CD14-positive monocyte (primary cell): ENCODE measurements at regions not wholly inside any gene's neighbourhood (a gene's known extent, or its start where the extent isn't known, plus 50 kb on each side); places are given as distances from the start of the nearest gene placed in this dataset.

ENCODE experiments used
- DNase-seq, 3 donors: peaks; one replicate each; pipeline ENCODE4 v3.0.0-alpha.2; 2011 to 2022
- H2AFZ ChIP-seq: 2 replicates; pipeline ENCODE4 v1.6.0; 2012; ENCODE audit warnings: mild to moderate bottlenecking, low read depth, low read length, inconsistent platforms; ENCODE audit not compliant: insufficient read depth, poor library complexity, severe bottlenecking
- H3K27ac ChIP-seq, 2 donors: 1 replicate in 1 of 2; 2 replicates in 1 of 2; pipeline ENCODE4 v1.5.1; 2012 to 2013; ENCODE audit warnings: low read length in 2 of 2, control low read depth in 1 of 2, inconsistent platforms in 1 of 2, low read depth in 1 of 2, mild to moderate bottlenecking in 1 of 2
- H3K27me3 ChIP-seq, 2 donors: one replicate each; pipeline versions ENCODE4 v1.6.0 to v1.6.1; 2011 to 2013; ENCODE audit warnings: low read length in 2 of 2; ENCODE audit not compliant: control insufficient read depth in 2 of 2, insufficient read depth in 2 of 2
- H3K36me3 ChIP-seq, 2 donors: replicated peaks in 1 of 2; 1 replicate in 1 of 2; 2 replicates in 1 of 2; pipeline versions ENCODE4 v1.5.1 to v1.6.1; 2012 to 2013; ENCODE audit warnings: low read length in 2 of 2, control low read depth in 1 of 2, inconsistent platforms in 1 of 2, mild to moderate bottlenecking in 1 of 2; ENCODE audit not compliant: insufficient read depth in 2 of 2, control insufficient read depth in 1 of 2
- H3K4me1 ChIP-seq, 2 donors: 1 replicate in 1 of 2; 2 replicates in 1 of 2; pipeline versions ENCODE4 v1.5.1 to v1.6.1; 2012 to 2013; ENCODE audit warnings: low read length in 2 of 2, control low read depth in 1 of 2, inconsistent platforms in 1 of 2, mild to moderate bottlenecking in 1 of 2, moderate library complexity in 1 of 2; ENCODE audit not compliant: insufficient read depth in 2 of 2, control insufficient read depth in 1 of 2
- H3K4me2 ChIP-seq: replicated peaks from 2 replicates; pipeline ENCODE3; 2012; ENCODE audit warnings: low read length, moderate library complexity, mild to moderate bottlenecking; ENCODE audit not compliant: poor library complexity, severe bottlenecking; ENCODE audit errors: extremely low read depth
- H3K4me3 ChIP-seq, 3 experiments: fragments of 200-600 bp in 1 of 3; sonication (generic) in 1 of 3; replicated peaks in 1 of 3; 1 replicate in 2 of 3; 2 replicates in 1 of 3; pipeline ENCODE4 v1.5.1; 2011 to 2013; ENCODE audit warnings: low read length in 3 of 3, mild to moderate bottlenecking in 3 of 3, control low read depth in 2 of 3, low read depth in 2 of 3, inconsistent platforms in 1 of 3, moderate library complexity in 1 of 3
- H3K79me2 ChIP-seq: 2 replicates; pipeline ENCODE4 v1.6.0; 2012; ENCODE audit warnings: mild to moderate bottlenecking, control low read depth, inconsistent platforms, low read length, moderate library complexity; ENCODE audit not compliant: insufficient read depth
- H3K9ac ChIP-seq: 2 replicates; pipeline ENCODE4 v1.6.0; 2017; ENCODE audit warnings: low read length, mild to moderate bottlenecking; ENCODE audit not compliant: insufficient read depth, poor library complexity, severe bottlenecking
- H3K9me3 ChIP-seq, 2 donors: replicated peaks in 1 of 2; 1 replicate in 1 of 2; 2 replicates in 1 of 2; pipeline versions ENCODE4 v1.5.1 to v1.6.1; 2012 to 2013; ENCODE audit warnings: low read length in 2 of 2, control low read depth in 1 of 2; ENCODE audit not compliant: control insufficient read depth in 1 of 2, insufficient read depth in 1 of 2
- H4K20me1 ChIP-seq: 2 replicates; pipeline ENCODE4 v1.6.0; 2012; ENCODE audit warnings: mild to moderate bottlenecking, low read length, control low read depth, moderate library complexity; ENCODE audit not compliant: insufficient read depth
- H3K27ac Mint-ChIP-seq, 7 donors: one replicate each; pipeline ENCODE4 v1.8.0; 2020; ENCODE audit warnings: mild to moderate bottlenecking in 7 of 7, mixed read lengths in 7 of 7, moderate library complexity in 6 of 7, inconsistent platforms in 2 of 7
- H3K27me3 Mint-ChIP-seq, 3 donors: one replicate each; pipeline ENCODE4 v1.8.0; 2021 to 2022; ENCODE audit warnings: low read depth in 3 of 3, mild to moderate bottlenecking in 3 of 3, mixed read lengths in 3 of 3, moderate library complexity in 3 of 3, inconsistent platforms in 1 of 3
- H3K36me3 Mint-ChIP-seq, 2 donors: one replicate each; pipeline ENCODE4 v1.8.0; 2020; ENCODE audit warnings: mixed read lengths in 2 of 2, inconsistent platforms in 1 of 2, mild to moderate bottlenecking in 1 of 2
- H3K4me1 Mint-ChIP-seq: one replicate; pipeline ENCODE4 v1.8.0; 2020; ENCODE audit warnings: mild to moderate bottlenecking, mixed read lengths
- H3K4me3 Mint-ChIP-seq, 2 donors: one replicate each; pipeline ENCODE4 v1.8.0; 2020; ENCODE audit warnings: mild to moderate bottlenecking in 2 of 2, mixed read lengths in 2 of 2, moderate library complexity in 1 of 2
- H3K9me3 Mint-ChIP-seq, 7 donors: one replicate each; pipeline ENCODE4 v1.8.0; 2020 to 2022; ENCODE audit warnings: mixed read lengths in 7 of 7, mild to moderate bottlenecking in 6 of 7, moderate library complexity in 6 of 7, inconsistent platforms in 2 of 7
- WGBS: methylation state at CpG from one replicate; pipeline ENCODE4 v1.1.5; 2013; ENCODE audit warnings: missing lambda C conversion rate; ENCODE audit not compliant: insufficient coverage; 5-methylcytosine and 5-hydroxymethylcytosine counted together
- intact Hi-C, 2 donors: fragments of 100-400 bp; cut with micrococcal nuclease; formaldehyde crosslinking; loops; one replicate each; pipeline versions ENCODE4 v1.15.0 to v1.15.1; 2023
- TF ChIP-seq, protein P1 (sequence below): fragments of 200-600 bp; IDR thresholded peaks from one replicate; pipeline ENCODE4 v1.8.0; 2022; ENCODE audit warnings: antibody characterized with exemption, mild to moderate bottlenecking

DNA sequence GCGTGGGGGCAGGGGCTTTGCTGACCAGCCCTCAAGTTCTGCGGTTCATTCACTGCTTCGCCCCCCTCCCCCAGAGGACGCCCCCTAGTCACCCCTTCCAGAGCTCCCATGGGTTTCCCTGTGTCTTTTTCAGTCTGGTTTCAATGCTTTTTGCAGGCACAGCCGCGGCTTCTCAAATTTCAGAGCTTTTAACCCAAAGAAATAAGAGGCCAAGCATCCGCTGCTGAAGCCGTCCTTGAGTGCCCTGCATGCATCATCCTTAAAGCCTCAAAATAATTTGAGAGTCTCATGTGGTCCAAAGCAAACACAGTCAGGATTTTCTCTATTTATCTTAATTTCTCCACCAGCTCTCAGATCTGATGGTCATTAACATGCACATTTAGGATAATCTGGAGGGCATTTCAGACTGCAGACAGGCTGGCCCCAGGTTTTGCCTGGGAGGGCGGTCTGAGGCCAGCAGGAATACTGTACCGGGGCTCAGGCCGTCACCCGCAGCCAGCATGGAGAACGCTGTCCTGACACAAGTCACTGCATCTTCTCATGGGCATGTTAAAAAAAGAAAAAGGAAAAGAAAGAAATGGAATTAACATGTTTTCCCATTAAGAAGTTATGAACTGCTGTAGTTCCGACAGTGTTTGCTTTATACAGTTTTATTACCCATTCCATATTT lies 420.8 kb upstream of the IRX4 start:
- H3K4me3 ChIP-seq: no peak overlapping the region
- DNase-seq: no peak
- WGBS: 76% methylated on average over 8 of the region's 14 CpGs
- H3K27ac ChIP-seq: no peak overlapping the region
- H3K4me1 Mint-ChIP-seq: no peaks in the 10 kb centered on the region
- no peaks in the 10 kb centered on the region for H3K4me1 ChIP-seq
- no peaks in the 10 kb centered on the region for H3K36me3 ChIP-seq
- intact Hi-C loops: no loop called here
- H3K27ac Mint-ChIP-seq: no peak overlapping the region
- TF ChIP-seq, protein P1, sequence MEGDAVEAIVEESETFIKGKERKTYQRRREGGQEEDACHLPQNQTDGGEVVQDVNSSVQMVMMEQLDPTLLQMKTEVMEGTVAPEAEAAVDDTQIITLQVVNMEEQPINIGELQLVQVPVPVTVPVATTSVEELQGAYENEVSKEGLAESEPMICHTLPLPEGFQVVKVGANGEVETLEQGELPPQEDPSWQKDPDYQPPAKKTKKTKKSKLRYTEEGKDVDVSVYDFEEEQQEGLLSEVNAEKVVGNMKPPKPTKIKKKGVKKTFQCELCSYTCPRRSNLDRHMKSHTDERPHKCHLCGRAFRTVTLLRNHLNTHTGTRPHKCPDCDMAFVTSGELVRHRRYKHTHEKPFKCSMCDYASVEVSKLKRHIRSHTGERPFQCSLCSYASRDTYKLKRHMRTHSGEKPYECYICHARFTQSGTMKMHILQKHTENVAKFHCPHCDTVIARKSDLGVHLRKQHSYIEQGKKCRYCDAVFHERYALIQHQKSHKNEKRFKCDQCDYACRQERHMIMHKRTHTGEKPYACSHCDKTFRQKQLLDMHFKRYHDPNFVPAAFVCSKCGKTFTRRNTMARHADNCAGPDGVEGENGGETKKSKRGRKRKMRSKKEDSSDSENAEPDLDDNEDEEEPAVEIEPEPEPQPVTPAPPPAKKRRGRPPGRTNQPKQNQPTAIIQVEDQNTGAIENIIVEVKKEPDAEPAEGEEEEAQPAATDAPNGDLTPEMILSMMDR: no peak
- no peaks in the 10 kb centered on the region for H3K27me3 ChIP-seq
- H3K9me3 Mint-ChIP-seq: peaks cover 0 to 7% (median 4%) of the 10 kb centered on the region in 7 donors
- no peak overlapping the region for H3K4me2 ChIP-seq
- H3K36me3 Mint-ChIP-seq: no peaks in the 10 kb centered on the region
- peaks cover 0 to 7% of the 10 kb centered on the region in 2 donors for H3K9me3 ChIP-seq
- H3K27me3 Mint-ChIP-seq: peaks cover 0 to 9% (median 1%) of the 10 kb centered on the region in 3 donors
- no peak overlapping the region for H3K9ac ChIP-seq
- no peaks in the 10 kb centered on the region for H4K20me1 ChIP-seq
- no peak overlapping the region for H2AFZ ChIP-seq
- no peak overlapping the region for H3K4me3 Mint-ChIP-seq
- no peaks in the 10 kb centered on the region for H3K79me2 ChIP-seq

DNA sequence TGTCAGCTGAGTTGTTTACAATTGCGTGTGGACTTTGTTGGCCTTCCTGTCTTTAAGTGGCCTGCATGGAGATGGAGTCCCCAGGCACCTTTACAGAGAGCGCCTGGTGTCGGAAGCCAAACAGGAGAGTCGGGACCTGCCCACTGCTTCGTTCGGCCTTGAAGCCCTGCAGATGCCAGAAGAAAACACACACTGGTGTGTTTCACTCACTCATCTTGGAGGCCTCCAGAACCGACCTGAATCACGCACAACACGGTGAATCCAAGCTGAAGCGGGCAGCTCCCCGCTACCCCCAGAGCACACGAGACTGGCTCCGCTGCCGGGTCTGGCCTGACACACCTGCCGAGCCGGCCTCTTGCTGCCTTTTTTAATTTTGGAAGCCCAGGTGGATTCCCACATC lies 419.4 kb upstream of the IRX4 start:
- intact Hi-C loops: no loop called here
- no peaks in the 10 kb centered on the region for H3K27me3 ChIP-seq
- no peaks in the 10 kb centered on the region for H4K20me1 ChIP-seq
- TF ChIP-seq, protein P1: no peak
- peak overlapping the region in 1 of 2 donors; percentile 20 for H3K4me3 Mint-ChIP-seq
- H3K9ac ChIP-seq: no peak overlapping the region
- H3K9me3 Mint-ChIP-seq: peaks cover 0 to 5% (median 1%) of the 10 kb centered on the region in 7 donors
- no peak overlapping the region for H2AFZ ChIP-seq
- no peak for DNase-seq
- H3K36me3 Mint-ChIP-seq: no peaks in the 10 kb centered on the region
- no peak overlapping the region for H3K27ac ChIP-seq
- H3K4me3 ChIP-seq: no peak overlapping the region
- H3K4me1 ChIP-seq: no peaks in the 10 kb centered on the region
- H3K36me3 ChIP-seq: no peaks in the 10 kb centered on the region
- peaks cover 0 to 10% (median 1%) of the 10 kb centered on the region in 3 donors for H3K27me3 Mint-ChIP-seq
- no peak overlapping the region for H3K4me2 ChIP-seq
- H3K79me2 ChIP-seq: no peaks in the 10 kb centered on the region
- H3K4me1 Mint-ChIP-seq: no peaks in the 10 kb centered on the region
- no peaks in the 10 kb centered on the region for H3K9me3 ChIP-seq
- 92% methylated on average over 11 of the region's 16 CpGs for WGBS
- H3K27ac Mint-ChIP-seq: no peak overlapping the region
